B cell (primary cell): ENCODE measurements at regions not wholly inside any gene's neighbourhood (a gene's known extent, or its start where the extent isn't known, plus 50 kb on each side); places are given as distances from the start of the nearest gene placed in this dataset.

Source experiments
- ATAC-seq: fragments of 200-7000 bp; cut with Tn5 transposase; one replicate; pipeline ENCODE4 v1.10.0; 2021; ENCODE audit warnings: low read depth, mild to moderate bottlenecking, moderate number of reproducible peaks, moderate library complexity
- CTCF ChIA-PET: fragments of 350-600 bp; sonication (Branson Sonifier 250); formaldehyde crosslinking; loops from one replicate; lab custom pipeline; 2021; ENCODE audit warnings: antibody characterized with exemption, inconsistent platforms; lab: Charles Lee
- POLR2A ChIA-PET: fragments of 350-600 bp; sonication (Branson Sonifier 250); formaldehyde crosslinking; loops from one replicate; lab custom pipeline; 2021; ENCODE audit warnings: antibody characterized with exemption; lab: Charles Lee
- DNase-seq: peaks from one replicate; pipeline ENCODE4 v3.0.0; 2013
- H2AFZ ChIP-seq: 2 replicates; pipeline ENCODE4 v1.6.1; 2012; ENCODE audit warnings: mild to moderate bottlenecking, low read depth, low read length; ENCODE audit not compliant: insufficient read depth, poor library complexity, severe bottlenecking
- H3K27ac ChIP-seq, 2 donors: 1 replicate in 1 of 2; 2 replicates in 1 of 2; pipeline ENCODE4 v1.5.1; 2012 to 2013; ENCODE audit warnings: low read length in 2 of 2, mild to moderate bottlenecking in 2 of 2, moderate library complexity in 1 of 2
- H3K27me3 ChIP-seq, 4 experiments: fragments of 200-600 bp in 1 of 4; sonication (generic) in 1 of 4; replicated peaks in 1 of 4; 1 replicate in 2 of 4; 2 replicates in 2 of 4; pipeline versions ENCODE4 v1.6.1 to v1.7.0; 2013 to 2016; ENCODE audit warnings: low read length in 3 of 4, mild to moderate bottlenecking in 2 of 4, mixed read lengths in 1 of 4, moderate library complexity in 1 of 4; ENCODE audit not compliant: insufficient read depth in 4 of 4, control insufficient read depth in 3 of 4; ENCODE audit errors: control extremely low read depth in 1 of 4
- H3K36me3 ChIP-seq, 2 experiments: replicated peaks in 1 of 2; 1 replicate in 1 of 2; 2 replicates in 1 of 2; pipeline versions ENCODE4 v1.6.1 to v1.7.1; 2013; ENCODE audit warnings: low read length in 1 of 2; ENCODE audit not compliant: insufficient read depth in 2 of 2, control insufficient read depth in 1 of 2; ENCODE audit errors: control extremely low read depth in 1 of 2, extremely low read depth in 1 of 2
- H3K4me1 ChIP-seq, 2 donors: fragments of 200-600 bp in 1 of 2; sonication (generic) in 1 of 2; 1 replicate in 1 of 2; 2 replicates in 1 of 2; pipeline versions ENCODE4 v1.5.1 to v1.6.1; 2013 to 2017; ENCODE audit warnings: low read length in 2 of 2; ENCODE audit not compliant: control insufficient read depth in 2 of 2, insufficient read depth in 2 of 2
- H3K4me2 ChIP-seq: replicated peaks from 2 replicates; pipeline ENCODE3; 2012; ENCODE audit warnings: mild to moderate bottlenecking, low read depth, low read length; ENCODE audit not compliant: poor library complexity, severe bottlenecking
- H3K4me3 ChIP-seq, 5 experiments: fragments of 200-600 bp in 1 of 5; sonication (generic) in 1 of 5; 1 replicate in 3 of 5; 2 replicates in 2 of 5; pipeline versions ENCODE4 v1.5.1 to v1.7.0; 2011 to 2016; ENCODE audit warnings: low read length in 4 of 5, mild to moderate bottlenecking in 4 of 5, low read depth in 2 of 5, control low read depth in 1 of 5, moderate library complexity in 1 of 5; ENCODE audit not compliant: insufficient read depth in 1 of 5; ENCODE audit errors: control extremely low read depth in 1 of 5, extremely low read depth in 1 of 5
- H3K79me2 ChIP-seq: fragments of 200-600 bp; sonication (generic); one replicate; pipeline ENCODE4 v1.6.0; 2016; ENCODE audit warnings: low read length; ENCODE audit not compliant: control insufficient read depth, insufficient read depth
- H3K9ac ChIP-seq: fragments of 200-600 bp; sonication (generic); 2 replicates; pipeline ENCODE4 v1.6.1; 2017; ENCODE audit warnings: mild to moderate bottlenecking, low read length, moderate library complexity
- H3K9me3 ChIP-seq, 3 donors: one replicate each; pipeline versions ENCODE4 v1.6.1 to v1.7.1; 2013; ENCODE audit warnings: low read length in 2 of 3; ENCODE audit not compliant: control insufficient read depth in 2 of 3, insufficient read depth in 1 of 3; ENCODE audit errors: control extremely low read depth in 1 of 3
- H4K20me1 ChIP-seq: 2 replicates; pipeline ENCODE4 v1.6.0; 2012; ENCODE audit warnings: mild to moderate bottlenecking, low read length; ENCODE audit not compliant: insufficient read depth, control insufficient read depth, poor library complexity, severe bottlenecking
- H3K27ac Mint-ChIP-seq: one replicate; pipeline ENCODE4 v1.8.0; 2021; ENCODE audit warnings: mixed read lengths
- H3K27me3 Mint-ChIP-seq: one replicate; pipeline ENCODE4 v1.8.0; 2021; ENCODE audit warnings: mixed read lengths
- H3K4me1 Mint-ChIP-seq: one replicate; pipeline ENCODE4 v1.8.0; 2021; ENCODE audit warnings: mixed read lengths
- H3K4me3 Mint-ChIP-seq: one replicate; pipeline ENCODE4 v1.8.0; 2021; ENCODE audit warnings: mixed read lengths
- H3K9me3 Mint-ChIP-seq: one replicate; pipeline ENCODE4 v1.8.0; 2022; ENCODE audit warnings: mixed read lengths; ENCODE audit not compliant: insufficient read depth
- CTCF ChIP-seq: fragments of 200-600 bp; IDR thresholded peaks from one replicate; pipeline ENCODE4 v1.8.0; 2022; ENCODE audit warnings: antibody characterized with exemption, mild to moderate bottlenecking
- EZH2 ChIP-seq: IDR thresholded peaks from 2 replicates; pipeline ENCODE4 v1.6.1; 2012; ENCODE audit warnings: borderline replicate concordance, low read depth, mild to moderate bottlenecking, moderate library complexity, low read length; ENCODE audit not compliant: insufficient read depth, poor library complexity, severe bottlenecking
- WGBS: methylation state at CpG from one replicate; pipeline ENCODE4 v1.1.5; 2013; ENCODE audit warnings: missing lambda C conversion rate; ENCODE audit not compliant: insufficient coverage; 5-methylcytosine and 5-hydroxymethylcytosine counted together
- intact Hi-C: fragments of 100-400 bp; cut with micrococcal nuclease; formaldehyde crosslinking; loops from one replicate; pipeline ENCODE4 v1.10.0; 2022

GRCh38 chr5:89380635-89381034, 497.7 kb upstream of the MEF2C start:
- H3K4me1 Mint-ChIP-seq: peaks cover 4% of the 10 kb centered on the region
- TF ChIP-seq EZH2: no peak
- TF ChIP-seq CTCF: no peak

GRCh38 chr5:89377767-89378455, 494.9 kb upstream of the MEF2C start:
- H3K27me3 Mint-ChIP-seq: no peaks in the 10 kb centered on the region
- Histone ChIP-seq H3K27me3 (no peaks in the 10 kb centered on the region), H3K4me2 (no peak overlapping the region), H2AFZ (no peak overlapping the region), H3K4me1 (peaks cover 0 to 15% of the 10 kb centered on the region in 2 donors), H3K4me3 (no peak overlapping the region), H3K36me3 (no peaks in the 10 kb centered on the region), H3K27ac (no peak overlapping the region), H3K9ac (no peak overlapping the region), H3K9me3 (no peaks in the 10 kb centered on the region), H4K20me1 (no peaks in the 10 kb centered on the region), H3K79me2 (no peaks in the 10 kb centered on the region)
- TF ChIP-seq EZH2 (no peak), CTCF (no peak)
- H3K4me1 Mint-ChIP-seq: peaks cover 18% of the 10 kb centered on the region
- no peak overlapping the region for H3K4me3 Mint-ChIP-seq
- H3K9me3 Mint-ChIP-seq: no peaks in the 10 kb centered on the region
- ATAC-seq: no peak
- WGBS: 98% methylated on average over 9 of the region's 13 CpGs
- intact Hi-C loops: loop anchor here (5.0 kb wide), 1 partner anchor 36 kb away; no protein-coding TSS in a partner anchor
- CTCF ChIA-PET: no interaction called here
- POLR2A ChIA-PET: no interaction called here
- H3K27ac Mint-ChIP-seq: no peak overlapping the region
- no peak for DNase-seq

More at GRCh38 chr5:89380635-89381034, 497.7 kb upstream of the MEF2C start:
- no peak overlapping the region for H3K27ac ChIP-seq
- POLR2A ChIA-PET: no interaction called here
- Mint-ChIP-seq H3K9me3 (no peaks in the 10 kb centered on the region), H3K4me3 (no peak overlapping the region), H3K27me3 (no peaks in the 10 kb centered on the region), H3K27ac (no peak overlapping the region)
- no peaks in the 10 kb centered on the region for H3K9me3 ChIP-seq
- H3K27me3 ChIP-seq: no peaks in the 10 kb centered on the region
- H4K20me1 ChIP-seq: no peaks in the 10 kb centered on the region
- no peak overlapping the region for H2AFZ ChIP-seq
- H3K9ac ChIP-seq: no peak overlapping the region
- ATAC-seq: no peak
- no peak for DNase-seq
- H3K4me2 ChIP-seq: no peak overlapping the region
- peaks cover 0 to 9% of the 10 kb centered on the region in 2 donors for H3K4me1 ChIP-seq
- CTCF ChIA-PET: no interaction called here
- no peaks in the 10 kb centered on the region for H3K36me3 ChIP-seq
- no peak overlapping the region for H3K4me3 ChIP-seq
- intact Hi-C loops: no loop called here
- no peaks in the 10 kb centered on the region for H3K79me2 ChIP-seq
